ENCODE measurements at regions not wholly inside any gene's neighbourhood (a gene's known extent, or its start where the extent isn't known, plus 50 kb on each side); places are given as distances from the start of the nearest gene placed in this dataset.

- no peak for DNase-seq (ENCODE audit: low read depth)
These were observed 944.9 kb upstream of the MIR17HG start for GRCh38 chr13:90402613-90403012.

- DNase-seq (ENCODE audit: low read depth): no peak
These were observed 944.0 kb upstream of the MIR17HG start for GRCh38 chr13:90403330-90404082.

- DNase-seq (ENCODE audit: low read depth): no peak
These were observed 942.2 kb upstream of the MIR17HG start for GRCh38 chr13:90405301-90405700.

GRCh38 chr13:90412980-90413379 is 934.5 kb upstream of the MIR17HG start:
- no peak for DNase-seq (ENCODE audit: low read depth)

GRCh38 chr13:90413548-90413947 is 933.9 kb upstream of the MIR17HG start:
- no peak for DNase-seq (ENCODE audit: low read depth)

GRCh38 chr13:90414691-90415596 is 932.5 kb upstream of the MIR17HG start:
- DNase-seq (ENCODE audit: low read depth): no peak

GRCh38 chr13:90415902-90416301 is 931.6 kb upstream of the MIR17HG start:
- DNase-seq (ENCODE audit: low read depth): no peak

GRCh38 chr13:90416519-90416918 is 931.0 kb upstream of the MIR17HG start:
- no peak for DNase-seq (ENCODE audit: low read depth)

GRCh38 chr13:90416938-90417337 is 930.5 kb upstream of the MIR17HG start:
- no peak for DNase-seq (ENCODE audit: low read depth)

GRCh38 chr13:90420683-90421082 is 926.8 kb upstream of the MIR17HG start:
- no peak for DNase-seq (ENCODE audit: low read depth)

- no peak for DNase-seq (ENCODE audit: low read depth)
These were observed 919.9 kb upstream of the MIR17HG start for GRCh38 chr13:90427322-90428272.

GRCh38 chr13:90428522-90429210 is 918.8 kb upstream of the MIR17HG start:
- DNase-seq (ENCODE audit: low read depth): no peak

GRCh38 chr13:90430127-90430526 is 917.4 kb upstream of the MIR17HG start:
- DNase-seq (ENCODE audit: low read depth): no peak

GRCh38 chr13:90436697-90437096 is 910.8 kb upstream of the MIR17HG start:
- DNase-seq (ENCODE audit: low read depth): no peak

GRCh38 chr13:90438576-90438975 is 908.9 kb upstream of the MIR17HG start:
- no peak for DNase-seq (ENCODE audit: low read depth)

GRCh38 chr13:90443268-90443667 is 904.2 kb upstream of the MIR17HG start:
- DNase-seq (ENCODE audit: low read depth): no peak

- no peak for DNase-seq (ENCODE audit: low read depth)
These were observed 903.3 kb upstream of the MIR17HG start for GRCh38 chr13:90444232-90444631.

GRCh38 chr13:90445179-90445578 is 902.3 kb upstream of the MIR17HG start:
- DNase-seq (ENCODE audit: low read depth): no peak

- DNase-seq (ENCODE audit: low read depth): no peak
These were observed 900.3 kb upstream of the MIR17HG start for GRCh38 chr13:90447034-90447733.

- no peak for DNase-seq (ENCODE audit: low read depth)
These were observed 899.8 kb upstream of the MIR17HG start for GRCh38 chr13:90447734-90448101.

- DNase-seq (ENCODE audit: low read depth): no peak
These were observed 898.9 kb upstream of the MIR17HG start for GRCh38 chr13:90448466-90449037.

Data from stimulated activated CD4-positive, alpha-beta T cell treated with anti-CD3 and anti-CD28 coated beads, Interleukin-2, amount 100 ng/mL, for 4 hours (primary cell).